Chondrocyte (in vitro differentiated cells): ENCODE measurements at regions not wholly inside any gene's neighbourhood (a gene's known extent, or its start where the extent isn't known, plus 50 kb on each side); places are given as distances from the start of the nearest gene placed in this dataset.

Experiments
- DNase-seq: peaks from one replicate; pipeline ENCODE4 v3.0.0; 2021; ENCODE audit warnings: mixed read lengths, low spot score
- H3K27ac Mint-ChIP-seq: one replicate; pipeline ENCODE4 v1.8.0; 2021; ENCODE audit warnings: mild to moderate bottlenecking, moderate library complexity, mixed read lengths; ENCODE audit not compliant: unreplicated experiment
- H3K27me3 Mint-ChIP-seq: 2 replicates; pipeline ENCODE4 v1.8.0; 2021; ENCODE audit warnings: low read depth, mixed read lengths
- H3K36me3 Mint-ChIP-seq: 2 replicates; pipeline ENCODE4 v1.8.0; 2021; ENCODE audit warnings: low read depth, mixed read lengths
- H3K4me1 Mint-ChIP-seq: 2 replicates; pipeline ENCODE4 v1.8.0; 2021; ENCODE audit warnings: low read depth, mild to moderate bottlenecking, mixed read lengths
- H3K4me3 Mint-ChIP-seq: one replicate; pipeline ENCODE4 v1.8.0; 2021; ENCODE audit warnings: mild to moderate bottlenecking, moderate library complexity, mixed read lengths; ENCODE audit not compliant: unreplicated experiment
- H3K9me3 Mint-ChIP-seq: 2 replicates; pipeline ENCODE4 v1.8.0; 2021; ENCODE audit warnings: low read depth, mixed read lengths
- CTCF ChIP-seq: fragments of 200-600 bp; sonication (generic); IDR thresholded peaks from 2 replicates; pipeline ENCODE4 v1.5.0; 2021; ENCODE audit warnings: antibody characterized with exemption, mild to moderate bottlenecking, moderate library complexity

GRCh38 chr6:53974941-53975340 lies 136.3 kb upstream of the MLIP start:
- Mint-ChIP-seq H3K36me3 (no peaks in the 10 kb centered on the region), H3K4me3 (no peak overlapping the region), H3K9me3 (no peaks in the 10 kb centered on the region), H3K4me1 (peaks cover 14% of the 10 kb centered on the region), H3K27me3 (no peaks in the 10 kb centered on the region), H3K27ac (no peak overlapping the region)
- no peak for TF ChIP-seq CTCF
- DNase-seq: no peak

- no peak for DNase-seq
- TF ChIP-seq CTCF: no peak
- H3K4me1 Mint-ChIP-seq: peaks cover 14% of the 10 kb centered on the region
- H3K4me3 Mint-ChIP-seq: no peak overlapping the region
- peak overlapping the region; percentile 87 for H3K27ac Mint-ChIP-seq
- peaks cover 4% of the 10 kb centered on the region for H3K9me3 Mint-ChIP-seq
- no peaks in the 10 kb centered on the region for H3K27me3 Mint-ChIP-seq
- H3K36me3 Mint-ChIP-seq: no peaks in the 10 kb centered on the region
These were observed 135.2 kb upstream of the MLIP start for GRCh38 chr6:53975941-53976615.

- Mint-ChIP-seq H3K27ac (no peak overlapping the region), H3K4me1 (peaks cover 17% of the 10 kb centered on the region), H3K9me3 (peaks cover 4% of the 10 kb centered on the region), H3K27me3 (no peaks in the 10 kb centered on the region), H3K4me3 (no peak overlapping the region), H3K36me3 (no peaks in the 10 kb centered on the region)
- DNase-seq: no peak
- no peak for TF ChIP-seq CTCF
These were observed 133.7 kb upstream of the MLIP start for GRCh38 chr6:53977551-53977950.

GRCh38 chr6:53979468-53980067 lies 131.7 kb upstream of the MLIP start:
- Mint-ChIP-seq H3K36me3 (no peaks in the 10 kb centered on the region), H3K9me3 (peaks cover 4% of the 10 kb centered on the region), H3K27ac (no peak overlapping the region), H3K4me1 (peaks cover 37% of the 10 kb centered on the region), H3K27me3 (no peaks in the 10 kb centered on the region), H3K4me3 (no peak overlapping the region)
- peak; percentile 98 for TF ChIP-seq CTCF
- DNase-seq: no peak

- TF ChIP-seq CTCF: no peak
- Mint-ChIP-seq H3K4me3 (no peak overlapping the region), H3K9me3 (peaks cover 4% of the 10 kb centered on the region), H3K27me3 (no peaks in the 10 kb centered on the region), H3K4me1 (peaks cover 52% of the 10 kb centered on the region), H3K36me3 (no peaks in the 10 kb centered on the region), H3K27ac (no peak overlapping the region)
- DNase-seq: no peak
These were observed 128.7 kb upstream of the MLIP start for GRCh38 chr6:53982366-53983050.
